ENCODE measurements at regions not wholly inside any gene's neighbourhood (a gene's known extent, or its start where the extent isn't known, plus 50 kb on each side); places are given as distances from the start of the nearest gene placed in this dataset.

DNA sequence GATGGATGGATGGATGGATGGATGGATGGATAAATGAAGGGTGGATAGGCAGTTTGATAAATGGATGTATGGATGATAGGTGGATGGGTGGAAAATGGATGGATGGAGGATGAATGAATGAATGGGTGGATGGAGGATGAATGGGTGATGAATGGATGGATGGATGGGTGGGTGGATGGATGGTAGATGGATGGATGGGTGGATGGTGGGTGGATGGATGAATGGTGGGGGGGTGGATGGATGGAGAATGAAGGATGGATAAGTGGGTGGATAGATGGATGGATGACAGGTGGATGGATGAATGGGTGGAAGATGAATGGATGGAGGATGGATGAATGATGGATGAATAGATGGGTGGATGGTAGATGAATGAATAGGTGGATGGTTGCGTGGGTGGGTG, 70.1 kb upstream of the BCO1 start:
- TF ChIP-seq, protein P1, sequence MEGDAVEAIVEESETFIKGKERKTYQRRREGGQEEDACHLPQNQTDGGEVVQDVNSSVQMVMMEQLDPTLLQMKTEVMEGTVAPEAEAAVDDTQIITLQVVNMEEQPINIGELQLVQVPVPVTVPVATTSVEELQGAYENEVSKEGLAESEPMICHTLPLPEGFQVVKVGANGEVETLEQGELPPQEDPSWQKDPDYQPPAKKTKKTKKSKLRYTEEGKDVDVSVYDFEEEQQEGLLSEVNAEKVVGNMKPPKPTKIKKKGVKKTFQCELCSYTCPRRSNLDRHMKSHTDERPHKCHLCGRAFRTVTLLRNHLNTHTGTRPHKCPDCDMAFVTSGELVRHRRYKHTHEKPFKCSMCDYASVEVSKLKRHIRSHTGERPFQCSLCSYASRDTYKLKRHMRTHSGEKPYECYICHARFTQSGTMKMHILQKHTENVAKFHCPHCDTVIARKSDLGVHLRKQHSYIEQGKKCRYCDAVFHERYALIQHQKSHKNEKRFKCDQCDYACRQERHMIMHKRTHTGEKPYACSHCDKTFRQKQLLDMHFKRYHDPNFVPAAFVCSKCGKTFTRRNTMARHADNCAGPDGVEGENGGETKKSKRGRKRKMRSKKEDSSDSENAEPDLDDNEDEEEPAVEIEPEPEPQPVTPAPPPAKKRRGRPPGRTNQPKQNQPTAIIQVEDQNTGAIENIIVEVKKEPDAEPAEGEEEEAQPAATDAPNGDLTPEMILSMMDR (IDR thresholded peaks at IDR 0.05) = no peak
- no peak for TF ChIP-seq POLR2AphosphoS5 (IDR thresholded peaks at IDR 0.05)
- no peak for TF ChIP-seq POLR2A (IDR thresholded peaks at IDR 0.05)

All from prostate gland (tissue), 2 donors.